CD4-positive, alpha-beta T cell (primary cell): ENCODE measurements at regions not wholly inside any gene's neighbourhood (a gene's known extent, or its start where the extent isn't known, plus 50 kb on each side); places are given as distances from the start of the nearest gene placed in this dataset.

Experiments
- ATAC-seq: fragments of 200-7000 bp; cut with Tn5 transposase; one replicate; pipeline ENCODE4 v1.10.0; 2022; ENCODE audit warnings: mild to moderate bottlenecking; ENCODE audit not compliant: poor library complexity
- CTCF ChIA-PET: fragments of 350-600 bp; sonication (Branson Sonifier 250); formaldehyde crosslinking; loops from one replicate; lab custom pipeline; 2021; ENCODE audit warnings: antibody characterized with exemption, inconsistent platforms; lab: Charles Lee
- POLR2A ChIA-PET: fragments of 350-600 bp; sonication (Branson Sonifier 250); formaldehyde crosslinking; loops from one replicate; lab custom pipeline; 2021; ENCODE audit warnings: antibody characterized with exemption, inconsistent platforms; lab: Charles Lee
- DNase-seq, 14 experiments: peaks; one replicate each; pipeline ENCODE4 v3.0.0-alpha.2; 2013 to 2020; ENCODE audit warnings: mixed read lengths in 2 of 14
- H3K27ac ChIP-seq, 2 donors: one replicate each; pipeline versions ENCODE4 v1.5.1 to v1.7.0; 2013; ENCODE audit warnings: low read length in 2 of 2, low read depth in 1 of 2, mild to moderate bottlenecking in 1 of 2
- H3K27me3 ChIP-seq, 2 experiments: 1 replicate in 1 of 2; 2 replicates in 1 of 2; pipeline versions ENCODE4 v1.6.1 to v1.7.0; 2013; ENCODE audit warnings: low read length in 2 of 2, control low read depth in 1 of 2, mild to moderate bottlenecking in 1 of 2, moderate library complexity in 1 of 2; ENCODE audit not compliant: insufficient read depth in 2 of 2, control insufficient read depth in 1 of 2
- H3K36me3 ChIP-seq: one replicate; pipeline ENCODE4 v1.6.1; 2013; ENCODE audit warnings: low read length, control low read depth; ENCODE audit not compliant: insufficient read depth
- H3K4me1 ChIP-seq: one replicate; pipeline ENCODE4 v1.6.1; 2013; ENCODE audit warnings: low read length, control low read depth; ENCODE audit not compliant: insufficient read depth
- H3K4me3 ChIP-seq: one replicate; pipeline ENCODE4 v1.5.1; 2013; ENCODE audit warnings: mild to moderate bottlenecking, low read length, moderate library complexity
- H3K9me3 ChIP-seq, 2 experiments: 1 replicate in 1 of 2; 2 replicates in 1 of 2; pipeline versions ENCODE4 v1.6.1 to v1.7.0; 2013; ENCODE audit warnings: low read length in 2 of 2, mild to moderate bottlenecking in 2 of 2, control low read depth in 1 of 2, moderate library complexity in 1 of 2; ENCODE audit not compliant: control insufficient read depth in 1 of 2, insufficient read depth in 1 of 2
- H3K27ac Mint-ChIP-seq: one replicate; pipeline ENCODE4 v1.8.0; 2020; ENCODE audit warnings: mixed read lengths
- H3K27me3 Mint-ChIP-seq: one replicate; pipeline ENCODE4 v1.8.0; 2021; ENCODE audit warnings: mixed read lengths
- H3K36me3 Mint-ChIP-seq: one replicate; pipeline ENCODE4 v1.8.0; 2021; ENCODE audit warnings: low read depth, mixed read lengths
- H3K4me1 Mint-ChIP-seq: one replicate; pipeline ENCODE4 v1.8.0; 2021; ENCODE audit warnings: low read depth, mixed read lengths
- H3K4me3 Mint-ChIP-seq: one replicate; pipeline ENCODE4 v1.8.0; 2020; ENCODE audit warnings: mild to moderate bottlenecking, mixed read lengths
- H3K9me3 Mint-ChIP-seq: one replicate; pipeline ENCODE4 v1.8.0; 2020; ENCODE audit warnings: mixed read lengths
- CTCF ChIP-seq: fragments of 200-600 bp; IDR thresholded peaks from one replicate; pipeline ENCODE4 v1.8.0; 2022; ENCODE audit warnings: antibody characterized with exemption, mild to moderate bottlenecking
- intact Hi-C, 2 experiments: fragments of 100-400 bp; cut with DNase I in 1 of 2; cut with micrococcal nuclease in 1 of 2; formaldehyde crosslinking; loops; one replicate each; pipeline versions ENCODE4 v1.15.1 to v1.9.0; 2023 to 2025; cut with DNase I, micrococcal nuclease

GRCh38 chr11:87459351-87459750 lies 421.6 kb downstream of the TMEM135 start:
- TF ChIP-seq CTCF, result no peak
- no peaks in the 10 kb centered on the region for H3K36me3 ChIP-seq
- DNase-seq (no peak), ATAC-seq (no peak)
- H3K9me3 Mint-ChIP-seq, result no peaks in the 10 kb centered on the region
- H3K27ac Mint-ChIP-seq, result no peak overlapping the region
- intact Hi-C loops, result no loop called here
- no peaks in the 10 kb centered on the region for H3K4me1 Mint-ChIP-seq
- H3K27me3 ChIP-seq, result no peaks in the 10 kb centered on the region
- no peaks in the 10 kb centered on the region for H3K36me3 Mint-ChIP-seq
- H3K4me3 ChIP-seq, result no peak overlapping the region
- no peaks in the 10 kb centered on the region for H3K9me3 ChIP-seq
- POLR2A ChIA-PET, result no interaction called here
- CTCF ChIA-PET, result interaction anchor here (1.0 kb wide), 1 partner anchor 9 kb away, joined by 3 read pairs; no protein-coding TSS in a partner anchor
- no peak overlapping the region for H3K4me3 Mint-ChIP-seq
- no peak overlapping the region for H3K27ac ChIP-seq
- H3K4me1 ChIP-seq, result no peaks in the 10 kb centered on the region
- H3K27me3 Mint-ChIP-seq, result no peaks in the 10 kb centered on the region

DNA sequence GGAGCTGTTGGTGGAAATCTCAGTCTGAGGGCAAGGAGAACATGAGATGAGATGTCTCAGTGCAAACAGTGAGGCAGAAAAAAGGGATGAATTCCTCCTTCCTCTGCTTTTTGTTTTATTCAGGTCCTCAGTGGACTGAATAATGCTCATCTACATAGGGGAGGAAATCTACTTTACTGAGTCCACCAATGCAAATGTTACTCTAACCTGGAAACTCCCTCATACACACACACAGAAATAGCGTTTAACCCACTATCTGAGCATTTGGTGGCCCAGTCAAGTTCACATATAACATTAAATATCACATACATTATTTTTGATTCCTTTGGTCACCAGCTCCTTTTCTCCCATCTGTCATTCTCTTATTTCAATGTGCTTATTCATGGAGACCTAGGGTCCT lies 418.8 kb downstream of the TMEM135 start:
- Mint-ChIP-seq H3K4me3 (no peak overlapping the region), H3K36me3 (no peaks in the 10 kb centered on the region), H3K4me1 (no peaks in the 10 kb centered on the region), H3K27ac (no peak overlapping the region), H3K9me3 (no peaks in the 10 kb centered on the region), H3K27me3 (no peaks in the 10 kb centered on the region)
- ChIA-PET CTCF (interaction anchor here (1.1 kb wide), 1 partner anchor 35 kb away, joined by 3 read pairs; no protein-coding TSS in a partner anchor), POLR2A (no interaction called here)
- Histone ChIP-seq H3K4me1 (no peaks in the 10 kb centered on the region), H3K36me3 (no peaks in the 10 kb centered on the region), H3K9me3 (no peaks in the 10 kb centered on the region), H3K4me3 (no peak overlapping the region), H3K27ac (no peak overlapping the region), H3K27me3 (no peaks in the 10 kb centered on the region)
- DNase-seq (no peak), ATAC-seq (no peak)
- TF ChIP-seq CTCF, result no peak
- intact Hi-C loops, result no loop called here

DNA sequence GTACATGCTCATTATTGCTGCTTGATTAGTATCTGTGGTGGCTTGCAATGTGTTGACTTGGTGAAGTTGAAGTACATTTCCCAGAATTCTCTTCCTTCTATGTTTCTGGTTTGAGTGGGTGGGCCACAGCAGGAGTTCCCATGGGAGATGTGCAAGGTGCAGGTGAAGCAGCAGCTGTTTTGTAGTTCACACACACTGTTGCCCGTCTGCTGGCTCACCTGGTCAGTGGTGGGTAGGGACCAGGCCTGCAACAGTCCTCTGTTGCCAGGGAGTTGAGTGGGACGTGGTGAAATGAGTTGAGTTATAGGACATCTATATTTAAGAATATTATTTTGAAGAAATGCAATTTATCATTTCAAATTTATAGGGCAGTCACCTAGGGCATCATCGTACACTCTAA lies 417.4 kb downstream of the TMEM135 start:
- H3K36me3 Mint-ChIP-seq, result no peaks in the 10 kb centered on the region
- H3K27me3 ChIP-seq, result no peaks in the 10 kb centered on the region
- H3K27me3 Mint-ChIP-seq, result no peaks in the 10 kb centered on the region
- CTCF ChIA-PET, result no interaction called here
- no peak overlapping the region for H3K27ac Mint-ChIP-seq
- no peaks in the 10 kb centered on the region for H3K4me1 ChIP-seq
- H3K4me1 Mint-ChIP-seq, result no peaks in the 10 kb centered on the region
- POLR2A ChIA-PET, result no interaction called here
- H3K27ac ChIP-seq, result no peak overlapping the region
- H3K9me3 Mint-ChIP-seq, result no peaks in the 10 kb centered on the region
- no peak overlapping the region for H3K4me3 ChIP-seq
- intact Hi-C loops, result no loop called here
- no peak for TF ChIP-seq CTCF
- H3K4me3 Mint-ChIP-seq, result no peak overlapping the region
- H3K9me3 ChIP-seq, result no peaks in the 10 kb centered on the region
- H3K36me3 ChIP-seq, result no peaks in the 10 kb centered on the region
- DNase-seq, result no peak
- ATAC-seq, result no peak
